AG09309 (cell line): ENCODE measurements at regions not wholly inside any gene's neighbourhood (a gene's known extent, or its start where the extent isn't known, plus 50 kb on each side); places are given as distances from the start of the nearest gene placed in this dataset.
"Not testable (repeated sequence)": the region's sequence is repeated elsewhere in the genome, so short reads cannot be mapped to it uniquely, and the experiment has no call there.

Source experiments
- DNase-seq: peaks from one replicate; pipeline ENCODE4 v3.0.0-alpha.2; 2010; ENCODE audit warnings: low read depth
- H3K4me3 ChIP-seq: 2 replicates; pipeline ENCODE4 v1.5.1; 2011; ENCODE audit warnings: mild to moderate bottlenecking, low read depth, low read length, moderate library complexity; ENCODE audit not compliant: control insufficient read depth
- CTCF ChIP-seq: IDR thresholded peaks from 2 replicates; pipeline ENCODE4 v1.5.1; 2011; ENCODE audit warnings: mild to moderate bottlenecking, low read depth, low read length, inconsistent platforms; ENCODE audit not compliant: insufficient read depth, control insufficient read depth; ENCODE audit errors: missing control alignments

GRCh38 chr2:157004789-157005188, 252.7 kb upstream of the GALNT5 start:
- no peak for TF ChIP-seq CTCF
- DNase-seq, result no peak
- no peak overlapping the region for H3K4me3 ChIP-seq

- DNase-seq, result no peak
- H3K4me3 ChIP-seq, result no peak overlapping the region
- no peak for TF ChIP-seq CTCF
Measured at GRCh38 chr2:157015015-157015575, 242.4 kb upstream of the GALNT5 start.

GRCh38 chr2:157023264-157023663, 234.2 kb upstream of the GALNT5 start:
- DNase-seq, H3K4me3 ChIP-seq: not testable (repeated sequence)

GRCh38 chr2:157024129-157024528, 233.4 kb upstream of the GALNT5 start:
- no peak overlapping the region for H3K4me3 ChIP-seq
- no peak for TF ChIP-seq CTCF
- no peak for DNase-seq

GRCh38 chr2:157032017-157032416, 225.5 kb upstream of the GALNT5 start:
- TF ChIP-seq CTCF, result no peak
- peak; percentile 88 for DNase-seq
- no peak overlapping the region for H3K4me3 ChIP-seq

- no peak for DNase-seq
- no peak overlapping the region for H3K4me3 ChIP-seq
- TF ChIP-seq CTCF, result no peak
Measured at GRCh38 chr2:157036726-157037125, 220.8 kb upstream of the GALNT5 start.

- TF ChIP-seq CTCF, result no peak
- DNase-seq, result no peak
- no peak overlapping the region for H3K4me3 ChIP-seq
Measured at GRCh38 chr2:157043786-157044185, 213.7 kb upstream of the GALNT5 start.
